A172 (cell line): ENCODE measurements at regions not wholly inside any gene's neighbourhood (a gene's known extent, or its start where the extent isn't known, plus 50 kb on each side); places are given as distances from the start of the nearest gene placed in this dataset.
"Not testable (repeated sequence)": the region's sequence is repeated elsewhere in the genome, so short reads cannot be mapped to it uniquely, and the experiment has no call there.

ENCODE experiments used
- DNase-seq: peaks from one replicate; pipeline ENCODE4 v3.0.0-alpha.2; 2015; ENCODE audit warnings: low spot score

GRCh38 chr4:112944006-112944405, 105.4 kb upstream of the ANK2 start:
- no peak for DNase-seq

GRCh38 chr4:112946127-112946526, 103.3 kb upstream of the ANK2 start:
- no peak for DNase-seq

GRCh38 chr4:112947616-112948015, 101.8 kb upstream of the ANK2 start:
- no peak for DNase-seq

- DNase-seq = no peak
Measured at GRCh38 chr4:112951362-112952312, 97.8 kb upstream of the ANK2 start.

- no peak for DNase-seq
Measured at GRCh38 chr4:112952313-112952700, 97.1 kb upstream of the ANK2 start.

- DNase-seq = no peak
Measured at GRCh38 chr4:112953262-112953661, 96.2 kb upstream of the ANK2 start.

GRCh38 chr4:112954286-112954685, 95.2 kb upstream of the ANK2 start:
- no peak for DNase-seq

- DNase-seq = no peak
Measured at GRCh38 chr4:112956484-112956896, 93.0 kb upstream of the ANK2 start.

- not testable (repeated sequence) for DNase-seq
Measured at GRCh38 chr4:112957764-112958163, 91.7 kb upstream of the ANK2 start.

- DNase-seq = no peak
Measured at GRCh38 chr4:112966701-112967488, 82.6 kb upstream of the ANK2 start.

GRCh38 chr4:112968451-112969159, 80.8 kb upstream of the ANK2 start:
- DNase-seq = no peak

GRCh38 chr4:112970903-112971302, 78.5 kb upstream of the ANK2 start:
- DNase-seq = no peak

- DNase-seq = no peak
Measured at GRCh38 chr4:112973750-112974251, 75.7 kb upstream of the ANK2 start.

- no peak for DNase-seq
Measured at GRCh38 chr4:112975567-112976355, 73.7 kb upstream of the ANK2 start.

- DNase-seq = peak; percentile 18
Measured at GRCh38 chr4:112978691-112979472, 70.6 kb upstream of the ANK2 start.

- DNase-seq = no peak
Measured at GRCh38 chr4:112979881-112980421, 69.5 kb upstream of the ANK2 start.

- DNase-seq = no peak
Measured at GRCh38 chr4:112982680-112983079, 66.8 kb upstream of the ANK2 start.

- DNase-seq = no peak
Measured at GRCh38 chr4:112994732-112995464, 54.6 kb upstream of the ANK2 start.
